ENCODE measurements at regions not wholly inside any gene's neighbourhood (a gene's known extent, or its start where the extent isn't known, plus 50 kb on each side); places are given as distances from the start of the nearest gene placed in this dataset.

- TF ChIP-seq CTCF (IDR thresholded peaks at IDR 0.05) (no peak), POLR2A (IDR thresholded peaks at IDR 0.05) (no peak)
Measured at GRCh38 chr17:21540502-21540901, 151.8 kb upstream of the KCNJ18 start.

Data from uterus (tissue), 2 donors.